ENCODE measurements at regions not wholly inside any gene's neighbourhood (a gene's known extent, or its start where the extent isn't known, plus 50 kb on each side); places are given as distances from the start of the nearest gene placed in this dataset.
A peak's percentile ranks its signal among the peaks of the same experiment; 100 is the strongest.

- Histone ChIP-seq H3K9me2 (ENCODE audit: insufficient read depth) (no peaks in the 10 kb centered on the region), H3K4me2 (ENCODE audit: unreplicated experiment) (no peak overlapping the region), H3K36me3 (ENCODE audit: low read depth) (no peaks in the 10 kb centered on the region), H3F3A (ENCODE audit: insufficient read depth) (no peaks in the 10 kb centered on the region), H3K9ac (no peak overlapping the region), H3K27me3 (replicated peaks; ENCODE audit: insufficient read depth) (no peaks in the 10 kb centered on the region), H3K79me2 (ENCODE audit: insufficient read depth) (no peaks in the 10 kb centered on the region), H3K9me3 (ENCODE audit: low read depth) (no peaks in the 10 kb centered on the region), H4K20me1 (ENCODE audit: insufficient read depth) (no peaks in the 10 kb centered on the region), H3K4me1 (ENCODE audit: insufficient read depth) (peaks cover 23% of the 10 kb centered on the region), H2AFZ (no peak overlapping the region; the same call in 1 of the 2 replicates), H3K27ac (no peak overlapping the region), H3K4me3 (no peak overlapping the region)
- TF ChIP-seq EZH2 (IDR thresholded peaks at IDR 0.05; ENCODE audit: insufficient read depth, poor library complexity, severe bottlenecking) (no peak), EZH2phosphoT487 (IDR thresholded peaks at IDR 0.05; ENCODE audit: insufficient read depth, low read depth) (no peak)
- WGBS, 2 experiments (ENCODE audit: low coverage in 1 of 2, low lambda C conversion rate in 2 of 2, missing lambda C conversion rate in 2 of 2): 48 to 51% methylated on average over 8 of the region's 8 CpGs
- DNase-seq: peak; percentile 24
- in situ Hi-C loops (cut with MboI): no loop called here
Measured at GRCh38 chr3:139288266-139288821, 55.5 kb upstream of the MRPS22 start.

- Histone ChIP-seq H3K4me1 (ENCODE audit: insufficient read depth) (peaks cover 20% of the 10 kb centered on the region; the same call in 1 of the 2 replicates), H3K9me2 (ENCODE audit: insufficient read depth) (no peaks in the 10 kb centered on the region), H3K27me3 (replicated peaks; ENCODE audit: insufficient read depth) (no peaks in the 10 kb centered on the region), H3K79me2 (ENCODE audit: insufficient read depth) (no peaks in the 10 kb centered on the region), H3K9ac (no peak overlapping the region), H3K9me3 (ENCODE audit: low read depth) (no peaks in the 10 kb centered on the region), H3K4me2 (ENCODE audit: unreplicated experiment) (no peak overlapping the region), H3K4me3 (no peak overlapping the region), H3K27ac (no peak overlapping the region), H4K20me1 (ENCODE audit: insufficient read depth) (no peaks in the 10 kb centered on the region), H2AFZ (no peak overlapping the region), H3F3A (ENCODE audit: insufficient read depth) (no peaks in the 10 kb centered on the region), H3K36me3 (ENCODE audit: low read depth) (no peaks in the 10 kb centered on the region)
- in situ Hi-C loops (cut with MboI): no loop called here
- WGBS, 2 experiments (ENCODE audit: low coverage in 1 of 2, low lambda C conversion rate in 2 of 2, missing lambda C conversion rate in 2 of 2): 88 to 97% methylated on average over 6 of the region's 6 CpGs
- TF ChIP-seq EZH2phosphoT487 (IDR thresholded peaks at IDR 0.05; ENCODE audit: insufficient read depth, low read depth) (no peak), EZH2 (IDR thresholded peaks at IDR 0.05; ENCODE audit: insufficient read depth, poor library complexity, severe bottlenecking) (no peak)
- no peak for DNase-seq
Measured at GRCh38 chr3:139289860-139290524, 53.8 kb upstream of the MRPS22 start.

GRCh38 chr3:139291276-139292051, 52.4 kb upstream of the MRPS22 start:
- no peaks in the 10 kb centered on the region for H3K9me2 ChIP-seq (ENCODE audit: insufficient read depth)
- no peaks in the 10 kb centered on the region for H4K20me1 ChIP-seq (ENCODE audit: insufficient read depth)
- 46 to 60% methylated on average over 4 of the region's 4 CpGs for WGBS, 2 experiments (ENCODE audit: low coverage in 1 of 2, low lambda C conversion rate in 2 of 2, missing lambda C conversion rate in 2 of 2)
- TF ChIP-seq EZH2phosphoT487 (IDR thresholded peaks at IDR 0.05; ENCODE audit: insufficient read depth, low read depth): no peak
- no peak for TF ChIP-seq EZH2 (IDR thresholded peaks at IDR 0.05; ENCODE audit: insufficient read depth, poor library complexity, severe bottlenecking)
- no peak overlapping the region for H2AFZ ChIP-seq
- in situ Hi-C loops (cut with MboI): no loop called here
- H3K9ac ChIP-seq: no peak overlapping the region
- no peaks in the 10 kb centered on the region for H3K36me3 ChIP-seq (ENCODE audit: low read depth)
- no peaks in the 10 kb centered on the region for H3K79me2 ChIP-seq (ENCODE audit: insufficient read depth)
- H3K4me2 ChIP-seq (ENCODE audit: unreplicated experiment): no peak overlapping the region
- no peak overlapping the region for H3K27ac ChIP-seq
- no peaks in the 10 kb centered on the region for H3K27me3 ChIP-seq (replicated peaks; ENCODE audit: insufficient read depth)
- DNase-seq: no peak
- H3K9me3 ChIP-seq (ENCODE audit: low read depth): no peaks in the 10 kb centered on the region
- no peak overlapping the region for H3K4me3 ChIP-seq
- H3K4me1 ChIP-seq (ENCODE audit: insufficient read depth): peaks cover 20% of the 10 kb centered on the region; the same call in 1 of the 2 replicates
- H3F3A ChIP-seq (ENCODE audit: insufficient read depth): no peaks in the 10 kb centered on the region

GRCh38 chr3:139292192-139292591, 51.6 kb upstream of the MRPS22 start:
- no peaks in the 10 kb centered on the region for H3F3A ChIP-seq (ENCODE audit: insufficient read depth)
- H3K9me3 ChIP-seq (ENCODE audit: low read depth): no peaks in the 10 kb centered on the region
- H3K36me3 ChIP-seq (ENCODE audit: low read depth): no peaks in the 10 kb centered on the region
- H3K4me1 ChIP-seq (ENCODE audit: insufficient read depth): peaks cover 20% of the 10 kb centered on the region; the same call in 1 of the 2 replicates
- peak; percentile 58 for DNase-seq
- no peak overlapping the region for H3K27ac ChIP-seq
- H3K9ac ChIP-seq: no peak overlapping the region
- peak overlapping the region; percentile 3 for H3K4me2 ChIP-seq (ENCODE audit: unreplicated experiment)
- in situ Hi-C loops (cut with MboI): no loop called here
- H3K79me2 ChIP-seq (ENCODE audit: insufficient read depth): no peaks in the 10 kb centered on the region
- H3K4me3 ChIP-seq: no peak overlapping the region
- H3K27me3 ChIP-seq (replicated peaks; ENCODE audit: insufficient read depth): no peaks in the 10 kb centered on the region
- 21% methylated on average over 7 of the region's 7 CpGs for WGBS, 2 experiments (ENCODE audit: low coverage in 1 of 2, low lambda C conversion rate in 2 of 2, missing lambda C conversion rate in 2 of 2)
- TF ChIP-seq EZH2 (IDR thresholded peaks at IDR 0.05; ENCODE audit: insufficient read depth, poor library complexity, severe bottlenecking) (no peak), EZH2phosphoT487 (IDR thresholded peaks at IDR 0.05; ENCODE audit: insufficient read depth, low read depth) (no peak)
- no peaks in the 10 kb centered on the region for H3K9me2 ChIP-seq (ENCODE audit: insufficient read depth)
- peak overlapping the region; percentile 74 for H2AFZ ChIP-seq
- H4K20me1 ChIP-seq (ENCODE audit: insufficient read depth): no peaks in the 10 kb centered on the region
